Thyroid gland (tissue), 4 donors: ENCODE measurements at regions not wholly inside any gene's neighbourhood (a gene's known extent, or its start where the extent isn't known, plus 50 kb on each side); places are given as distances from the start of the nearest gene placed in this dataset.

Source experiments
- CTCF ChIP-seq, 6 experiments: fragments of 200-600 bp in 3 of 6; fragments of 450-650 bp in 3 of 6; sonication (generic) in 3 of 6; IDR thresholded peaks; one replicate each; pipeline ENCODE4 v1.5.1; 2016 to 2019; ENCODE audit warnings: antibody characterized with exemption in 6 of 6, mild to moderate bottlenecking in 2 of 6, inconsistent platforms in 1 of 6, moderate library complexity in 1 of 6
- POLR2A ChIP-seq, 2 donors: fragments of 450-650 bp; IDR thresholded peaks; one replicate each; pipeline ENCODE4 v1.6.1; 2017; ENCODE audit warnings: antibody characterized with exemption in 2 of 2, mild to moderate bottlenecking in 2 of 2, moderate library complexity in 1 of 2

- TF ChIP-seq CTCF (IDR thresholded peaks at IDR 0.05) (no peak), POLR2A (IDR thresholded peaks at IDR 0.05) (no peak)
Measured at GRCh38 chr4:92122911-92123310, 180.9 kb upstream of the GRID2 start.
